H1 (cell line): ENCODE measurements at regions not wholly inside any gene's neighbourhood (a gene's known extent, or its start where the extent isn't known, plus 50 kb on each side); places are given as distances from the start of the nearest gene placed in this dataset.

ENCODE experiments used
- ASH2L ChIP-seq: fragments of 200-600, 300-600 bp; sonication (generic); IDR thresholded peaks from one replicate; pipeline ENCODE4 v1.7.1; 2017; ENCODE audit warnings: low read length
- BRCA1 ChIP-seq: IDR thresholded peaks from 2 replicates; pipeline ENCODE4 v1.6.1; 2012; ENCODE audit warnings: low read depth, low read length, improper control_type of control experiment
- CHD7 ChIP-seq: fragments of 300-600 bp; sonication (generic); IDR thresholded peaks from 2 replicates; pipeline ENCODE4 v1.7.1; 2012; ENCODE audit warnings: low read length, moderate library complexity, mild to moderate bottlenecking, inconsistent platforms; ENCODE audit not compliant: insufficient replicate concordance
- JUND ChIP-seq: IDR thresholded peaks from 2 replicates; pipeline ENCODE4 v1.6.1; 2011; ENCODE audit warnings: mild to moderate bottlenecking, improper control_type of control experiment, low read length
- KDM1A ChIP-seq: fragments of 200-600, 300-600 bp; sonication (generic); IDR thresholded peaks from 2 replicates; pipeline ENCODE4 v1.7.1; 2016; ENCODE audit warnings: mild to moderate bottlenecking, low read length, borderline replicate concordance
- NANOG ChIP-seq: IDR thresholded peaks from 2 replicates; pipeline ENCODE4 v1.6.1; 2011; ENCODE audit warnings: low read length, low read depth, mild to moderate bottlenecking, inconsistent platforms; ENCODE audit not compliant: insufficient read depth, poor library complexity, severe bottlenecking
- PHF8 ChIP-seq: fragments of 200-600 bp; sonication (generic); conservative IDR thresholded peaks from 2 replicates; pipeline ENCODE4 v1.7.1; 2012; ENCODE audit warnings: low read depth, mild to moderate bottlenecking, inconsistent platforms, low read length, moderate library complexity
- POLR2A ChIP-seq, 2 experiments: IDR thresholded peaks; 1 replicate in 1 of 2; 2 replicates in 1 of 2; pipeline ENCODE4 v1.6.1; 2011; ENCODE audit warnings: low read depth in 2 of 2, low read length in 2 of 2, mild to moderate bottlenecking in 2 of 2; ENCODE audit errors: control extremely low read depth in 1 of 2
- RAD21 ChIP-seq, 2 experiments: IDR thresholded peaks in 1 of 2; conservative IDR thresholded peaks in 1 of 2; 2 replicates each; pipeline ENCODE4 v1.6.1; 2011; ENCODE audit warnings: low read depth in 2 of 2, low read length in 2 of 2, improper control_type of control experiment in 1 of 2, inconsistent platforms in 1 of 2, mild to moderate bottlenecking in 1 of 2, moderate library complexity in 1 of 2
- TAF7 ChIP-seq: optimal IDR thresholded peaks from 2 replicates; pipeline ENCODE3; 2011; ENCODE audit warnings: low read depth, mild to moderate bottlenecking, inconsistent platforms, low read length, moderate library complexity, borderline replicate concordance
- TBP ChIP-seq: IDR thresholded peaks from 2 replicates; pipeline ENCODE4 v1.6.1; 2011; ENCODE audit warnings: low read depth, low read length, improper control_type of control experiment

- TF ChIP-seq CHD7 = no peak
- no peak for TF ChIP-seq KDM1A
- no peak for TF ChIP-seq TBP
- no peak for TF ChIP-seq PHF8
- no peak for TF ChIP-seq RAD21 (IDR thresholded peaks at IDR 0.05 in 1 of 2, conservative IDR thresholded peaks at IDR 0.05 in 1 of 2; ENCODE audit: low read depth in 2 of 2, low read length in 2 of 2)
- TF ChIP-seq POLR2A (IDR thresholded peaks at IDR 0.05; ENCODE audit: control extremely low read depth in 1 of 2, low read depth in 2 of 2, low read length in 2 of 2) = no peak
- no peak for TF ChIP-seq NANOG
- TF ChIP-seq JUND = no peak
- TF ChIP-seq ASH2L = no peak
- TF ChIP-seq TAF7 = no peak
- TF ChIP-seq BRCA1 = no peak
These were observed 97.2 kb upstream of the SIRPG start (continued) for GRCh38 chr20:1754749-1755148.
